ENCODE measurements at regions not wholly inside any gene's neighbourhood (a gene's known extent, or its start where the extent isn't known, plus 50 kb on each side); places are given as distances from the start of the nearest gene placed in this dataset.

DNA sequence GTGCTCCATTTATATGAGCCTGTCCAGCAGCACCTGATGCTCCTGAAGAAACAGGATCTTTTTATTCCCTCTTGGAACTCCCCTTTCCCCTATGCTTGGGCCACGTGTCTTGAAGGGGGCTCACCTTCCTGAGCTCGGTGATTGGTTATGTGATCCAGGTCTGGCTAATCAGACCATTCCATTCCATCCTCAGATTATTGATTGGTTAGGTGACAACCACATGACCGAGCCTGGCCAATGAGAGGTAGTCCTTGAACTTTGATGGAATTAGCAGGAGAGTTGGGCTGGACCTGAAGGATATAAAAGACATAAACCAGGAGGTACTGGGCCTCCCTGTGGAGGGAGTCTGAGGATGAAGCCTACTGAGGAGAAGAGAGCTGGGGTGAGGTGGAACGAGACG is 216.6 kb upstream of the LHX5 start:
- DNase-seq (ENCODE audit: low read depth in 2 of 3, low spot score in 2 of 3) = no peak

GRCh38 chr12:113684908-113685782 is 213.5 kb upstream of the LHX5 start:
- no peak for DNase-seq (ENCODE audit: low read depth in 2 of 3, low spot score in 2 of 3)

DNA sequence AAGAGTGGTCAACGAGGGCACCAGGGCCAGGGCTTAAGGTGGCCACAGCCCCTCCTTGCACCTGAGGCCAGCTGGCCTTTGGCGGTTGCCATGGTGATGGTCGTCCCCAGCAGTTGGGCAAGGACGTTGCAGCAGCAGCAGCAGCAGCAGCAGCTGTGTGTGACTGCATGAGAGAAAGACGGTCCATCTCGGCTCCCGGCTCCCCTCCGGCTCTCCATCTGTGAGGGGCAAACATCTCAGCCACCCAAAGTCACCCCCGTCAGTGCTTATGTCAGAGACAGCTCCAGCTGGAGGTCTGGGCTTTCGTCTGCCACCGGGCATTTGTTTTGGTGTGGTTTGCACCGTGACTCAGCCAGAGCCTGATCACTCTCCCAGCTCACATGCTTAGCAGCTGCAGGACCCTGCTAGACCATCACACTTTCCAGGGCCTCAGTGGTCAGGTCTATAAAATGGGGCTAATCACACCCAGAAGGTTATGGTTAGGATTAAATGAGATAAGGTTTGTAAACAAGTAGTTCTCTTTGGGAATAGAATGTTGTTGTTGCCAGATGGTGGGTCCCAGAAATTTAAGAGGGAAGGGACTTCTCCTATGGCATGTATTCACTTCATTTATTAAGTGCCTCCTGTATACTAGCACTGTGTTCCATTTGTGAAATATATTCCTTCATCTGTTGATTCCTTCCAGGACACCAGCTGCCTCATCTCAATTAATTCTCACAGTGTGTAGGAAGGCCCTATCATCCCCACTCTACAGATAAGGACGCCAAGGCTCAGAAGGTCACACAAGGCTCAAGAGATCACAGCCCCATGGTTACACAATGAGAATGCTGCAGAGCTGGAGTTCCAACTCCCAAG is 212.6 kb upstream of the LHX5 start:
- DNase-seq (ENCODE audit: low read depth in 2 of 3, low spot score in 2 of 3) = no peak

DNA sequence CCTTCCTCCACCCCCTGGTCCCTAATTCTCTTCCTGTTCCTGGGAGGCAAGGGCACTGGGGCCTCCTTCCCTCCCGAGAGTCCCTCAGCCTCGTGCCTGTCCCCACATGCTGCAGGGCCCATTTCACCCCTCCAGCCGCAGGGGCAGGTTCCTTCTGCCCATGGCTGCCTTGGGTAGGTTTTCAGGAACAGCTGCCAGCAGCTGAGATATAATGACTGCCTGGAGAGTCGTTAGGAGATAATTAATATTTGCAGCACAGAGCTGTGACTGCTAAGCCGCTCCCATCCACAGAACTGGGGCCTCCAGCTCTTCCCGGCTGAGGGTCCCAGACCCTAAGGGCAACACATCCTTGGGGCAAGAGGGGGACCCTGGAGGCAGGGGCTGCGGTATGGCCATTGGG is 211.9 kb upstream of the LHX5 start:
- DNase-seq (ENCODE audit: low read depth in 2 of 3, low spot score in 2 of 3) = no peak

- DNase-seq (ENCODE audit: low read depth in 2 of 3, low spot score in 2 of 3) = no peak
These were observed 209.2 kb upstream of the LHX5 start for GRCh38 chr12:113680868-113681267.

DNA sequence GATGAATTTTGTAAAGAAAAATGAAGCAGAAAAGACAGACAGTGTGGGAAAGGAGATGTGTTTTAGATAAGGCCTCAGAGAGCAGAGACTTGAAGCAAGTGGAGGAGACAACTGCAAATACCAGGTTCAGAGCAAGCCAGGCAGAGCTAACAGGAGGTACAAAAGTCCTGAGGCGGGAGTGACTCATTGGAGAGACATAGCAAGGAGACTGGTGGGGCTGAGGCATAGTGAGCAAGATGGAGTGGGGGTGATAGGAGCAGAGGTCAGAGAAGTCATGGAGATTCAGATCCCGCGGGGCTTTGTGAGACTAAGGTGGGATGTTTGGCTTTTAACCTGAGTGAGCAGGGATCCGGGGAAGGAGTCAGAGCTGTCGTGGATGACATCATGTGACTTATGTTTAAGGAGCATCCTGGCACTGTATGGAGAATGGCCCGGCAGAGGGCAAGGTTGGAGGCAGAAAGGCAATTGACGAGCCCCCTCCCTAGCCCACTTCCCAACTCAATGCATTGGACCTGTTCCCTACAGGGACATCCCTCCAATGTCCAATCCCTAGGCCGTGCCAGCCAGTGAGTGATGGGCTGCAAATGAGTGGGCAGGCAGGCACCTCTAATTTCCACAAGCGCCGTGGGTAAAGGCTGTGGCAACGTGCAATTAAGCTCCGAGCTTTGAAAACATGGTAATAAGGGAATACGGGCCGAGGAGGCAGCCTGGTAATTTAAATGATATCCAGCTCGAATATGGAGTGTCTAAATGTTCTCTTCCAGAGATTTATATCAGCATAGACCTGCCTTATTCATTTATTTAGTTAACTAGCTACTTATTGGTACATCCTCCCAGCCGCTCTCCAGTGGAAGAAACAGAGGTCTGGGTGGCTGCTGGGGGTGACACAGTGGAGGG is 206.8 kb upstream of the LHX5 start:
- no peak for DNase-seq (ENCODE audit: low read depth in 2 of 3, low spot score in 2 of 3)

- no peak for DNase-seq (ENCODE audit: low read depth in 2 of 3, low spot score in 2 of 3)
These were observed 204.9 kb upstream of the LHX5 start for GRCh38 chr12:113676547-113676946.

- no peak for DNase-seq (ENCODE audit: low read depth in 2 of 3, low spot score in 2 of 3)
These were observed 204.4 kb upstream of the LHX5 start for GRCh38 chr12:113676117-113676516.

- no peak for DNase-seq (ENCODE audit: low read depth in 2 of 3, low spot score in 2 of 3)
These were observed 203.3 kb upstream of the LHX5 start for GRCh38 chr12:113674996-113675395.

GRCh38 chr12:113674302-113674701 is 202.6 kb upstream of the LHX5 start:
- DNase-seq (ENCODE audit: low read depth in 2 of 3, low spot score in 2 of 3) = no peak

DNA sequence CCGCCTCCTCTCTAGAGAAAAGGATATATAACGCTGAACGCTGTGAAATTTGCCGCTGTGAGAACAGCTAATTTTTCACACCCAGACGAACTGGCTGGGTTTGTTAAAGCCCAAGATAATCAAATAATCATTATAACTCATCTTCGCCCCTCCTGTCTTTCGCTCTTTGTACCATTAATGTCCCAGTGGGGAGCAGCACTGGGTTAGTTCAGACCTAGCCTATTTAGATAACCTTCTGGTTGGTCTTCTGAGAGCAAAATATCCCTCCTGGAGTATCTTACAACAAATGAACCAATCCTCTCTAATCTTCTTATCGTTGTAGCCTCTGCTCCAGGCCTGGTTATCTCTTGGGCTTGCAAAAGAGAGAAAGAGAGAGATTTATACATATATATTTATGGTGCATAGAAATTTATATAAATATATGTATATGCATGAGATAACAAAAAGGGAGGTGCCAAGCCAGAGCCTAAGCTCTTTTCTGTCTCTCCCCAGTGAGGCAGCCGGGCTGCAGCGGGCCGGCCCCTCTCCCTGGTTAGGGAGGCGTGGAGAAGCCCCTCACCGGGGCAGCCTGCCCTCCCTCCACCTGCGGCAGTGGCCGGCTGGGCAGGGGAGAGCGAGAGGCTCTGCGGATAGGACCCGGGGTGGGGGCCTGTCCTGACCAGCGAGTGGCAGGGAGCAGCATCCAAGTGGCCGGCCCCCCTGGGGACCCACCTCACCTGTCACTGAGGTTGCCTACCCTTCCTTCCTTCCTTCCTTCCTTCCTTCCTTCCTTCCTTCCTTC is 202.0 kb upstream of the LHX5 start:
- no peak for DNase-seq (ENCODE audit: low read depth in 2 of 3, low spot score in 2 of 3)

DNA sequence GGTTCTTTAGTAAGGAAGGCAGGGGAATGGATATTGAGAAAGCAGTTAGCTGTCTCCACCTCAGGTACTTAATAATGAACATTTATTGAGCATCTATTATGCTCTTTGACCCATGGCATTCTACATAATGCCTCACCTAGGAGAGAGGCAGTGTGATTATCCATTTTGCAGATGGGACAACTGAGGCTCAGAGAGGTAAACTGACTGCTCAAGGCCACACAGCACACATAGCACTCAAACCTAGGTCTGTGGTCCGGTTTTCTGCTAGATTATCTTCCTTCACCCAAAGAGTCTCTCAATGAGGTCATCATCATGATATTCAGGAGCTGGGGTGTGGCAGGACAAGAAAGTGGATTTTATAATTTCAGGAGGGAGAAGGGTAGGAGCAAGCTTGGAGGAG is 199.1 kb upstream of the LHX5 start:
- no peak for DNase-seq (ENCODE audit: low read depth in 2 of 3, low spot score in 2 of 3)

- DNase-seq (ENCODE audit: low read depth in 2 of 3, low spot score in 2 of 3) = no peak
These were observed 196.1 kb upstream of the LHX5 start for GRCh38 chr12:113667676-113668356.

DNA sequence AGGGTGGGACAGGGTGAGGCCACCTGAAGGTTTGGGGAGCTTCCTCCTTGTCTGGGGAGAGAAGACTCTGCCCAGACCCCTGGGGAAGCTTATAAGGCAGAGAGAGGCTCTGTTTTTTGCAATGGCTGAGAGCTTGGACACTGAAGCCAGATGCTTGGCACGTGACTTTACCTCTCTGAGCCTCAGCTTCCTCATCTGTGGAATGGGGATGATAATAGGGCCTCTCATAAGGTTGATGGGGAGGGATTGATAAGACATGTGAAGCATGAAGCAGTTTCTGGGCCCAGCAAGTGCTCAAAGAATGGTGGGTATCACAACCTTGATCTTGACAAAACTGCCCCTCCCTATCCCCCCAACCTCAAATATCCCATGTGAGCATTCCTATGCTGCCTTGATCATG is 195.4 kb upstream of the LHX5 start:
- no peak for DNase-seq (ENCODE audit: low read depth in 2 of 3, low spot score in 2 of 3)

DNA sequence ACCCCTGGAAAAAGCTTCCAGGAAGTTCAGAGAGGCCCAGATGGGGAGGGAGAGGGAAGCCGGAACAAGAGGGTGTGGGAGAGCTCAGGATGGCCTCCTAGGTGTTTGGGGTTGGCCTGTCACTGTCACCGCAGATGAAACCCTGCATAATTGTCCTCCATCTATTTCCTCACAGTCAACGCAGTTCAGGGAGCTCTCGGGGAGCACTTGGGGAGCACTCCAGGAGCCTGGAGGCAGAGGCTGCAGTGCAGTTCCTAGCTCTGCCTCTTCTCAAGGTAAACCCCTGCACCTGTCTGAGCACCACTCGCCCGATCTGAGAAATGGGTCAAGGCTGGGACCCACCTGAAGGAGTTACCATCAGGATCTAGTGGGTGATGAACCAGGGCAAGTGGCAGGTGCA is 194.6 kb upstream of the LHX5 start:
- no peak for DNase-seq (ENCODE audit: low read depth in 2 of 3, low spot score in 2 of 3)

GRCh38 chr12:113665457-113665856 is 193.8 kb upstream of the LHX5 start:
- no peak for DNase-seq (ENCODE audit: low read depth in 2 of 3, low spot score in 2 of 3)

GRCh38 chr12:113664224-113664681 is 192.6 kb upstream of the LHX5 start:
- DNase-seq (ENCODE audit: low read depth in 2 of 3, low spot score in 2 of 3) = no peak

DNA sequence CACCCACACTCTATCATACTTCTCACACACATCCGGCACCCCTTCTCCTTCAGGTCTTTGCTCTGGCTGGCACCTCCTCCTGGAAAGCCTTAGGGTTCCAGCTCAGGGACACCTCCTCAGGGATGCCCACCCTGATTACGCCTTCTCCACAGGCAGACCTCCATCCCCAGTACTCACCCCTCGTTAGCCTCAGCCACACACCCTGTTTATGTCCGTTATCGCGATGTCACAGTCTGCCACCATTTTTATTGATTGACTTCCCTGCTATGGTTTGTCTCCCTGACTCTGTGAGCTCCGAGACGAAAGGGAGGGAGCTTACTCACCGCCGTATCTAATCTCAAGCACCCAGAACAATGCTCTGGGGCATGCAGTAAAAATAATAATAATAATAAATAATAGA is 191.7 kb upstream of the LHX5 start:
- DNase-seq (ENCODE audit: low read depth in 2 of 3, low spot score in 2 of 3) = no peak

DNA sequence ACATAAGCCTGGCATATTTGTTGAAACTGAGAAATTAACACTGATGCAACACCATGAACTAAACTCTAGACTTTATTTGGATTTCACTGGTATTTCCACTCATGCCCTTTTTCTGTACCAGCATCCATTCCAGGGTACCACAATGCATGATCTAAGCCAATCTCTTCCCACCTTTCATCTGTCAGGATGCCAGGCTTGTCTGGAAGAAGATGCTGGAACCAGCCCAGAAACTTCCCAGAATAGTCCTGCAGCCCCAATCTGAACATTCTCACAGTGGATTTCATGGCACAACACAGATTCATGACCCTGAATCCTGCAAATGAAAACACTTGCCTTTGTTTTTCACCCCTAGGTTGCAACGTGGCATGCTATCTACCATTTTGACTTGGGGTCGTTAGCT is 189.3 kb upstream of the LHX5 start:
- no peak for DNase-seq (ENCODE audit: low read depth in 2 of 3, low spot score in 2 of 3)

Data from hematopoietic multipotent progenitor cell (in vitro differentiated cells).